Breast epithelium (tissue), 3 donors: ENCODE measurements at regions not wholly inside any gene's neighbourhood (a gene's known extent, or its start where the extent isn't known, plus 50 kb on each side); places are given as distances from the start of the nearest gene placed in this dataset.

Experiments used
- POLR2A ChIP-seq: fragments of 450-650 bp; IDR thresholded peaks from one replicate; pipeline ENCODE4 v1.6.1; 2016; ENCODE audit warnings: antibody characterized with exemption, mild to moderate bottlenecking, moderate library complexity
- POLR2AphosphoS5 ChIP-seq, 3 donors: sonication (generic); formaldehyde crosslinking; IDR thresholded peaks; one replicate each; pipeline ENCODE4 v1.6.1; 2017; ENCODE audit warnings: antibody characterized with exemption in 3 of 3
- TF ChIP-seq, protein P1 (sequence below), 3 donors: fragments of 450-650 bp; IDR thresholded peaks; one replicate each; pipeline ENCODE4 v1.5.1; 2016 to 2017; ENCODE audit warnings: antibody characterized with exemption in 3 of 3, mild to moderate bottlenecking in 3 of 3, moderate library complexity in 3 of 3

DNA sequence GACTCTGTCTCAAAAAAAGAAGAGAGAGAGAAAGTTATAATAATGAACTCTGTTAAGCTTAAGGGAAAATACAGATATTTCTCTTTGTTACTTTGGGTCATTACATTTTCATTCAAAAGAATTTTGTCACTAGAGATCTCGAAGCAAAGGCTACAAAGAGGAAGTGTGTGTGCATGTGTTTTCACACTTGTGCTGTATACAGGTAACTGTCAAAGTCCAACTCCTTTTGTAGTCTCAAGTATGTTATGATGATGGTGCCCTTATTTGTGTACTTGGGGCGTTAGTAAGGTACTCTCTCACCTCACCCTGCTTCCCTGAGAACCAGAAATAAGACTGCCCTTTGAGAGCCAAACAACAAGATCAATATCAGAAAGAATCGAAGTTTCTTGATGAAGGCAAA lies 152.9 kb upstream of the ZNF644 start:
- TF ChIP-seq, protein P1, sequence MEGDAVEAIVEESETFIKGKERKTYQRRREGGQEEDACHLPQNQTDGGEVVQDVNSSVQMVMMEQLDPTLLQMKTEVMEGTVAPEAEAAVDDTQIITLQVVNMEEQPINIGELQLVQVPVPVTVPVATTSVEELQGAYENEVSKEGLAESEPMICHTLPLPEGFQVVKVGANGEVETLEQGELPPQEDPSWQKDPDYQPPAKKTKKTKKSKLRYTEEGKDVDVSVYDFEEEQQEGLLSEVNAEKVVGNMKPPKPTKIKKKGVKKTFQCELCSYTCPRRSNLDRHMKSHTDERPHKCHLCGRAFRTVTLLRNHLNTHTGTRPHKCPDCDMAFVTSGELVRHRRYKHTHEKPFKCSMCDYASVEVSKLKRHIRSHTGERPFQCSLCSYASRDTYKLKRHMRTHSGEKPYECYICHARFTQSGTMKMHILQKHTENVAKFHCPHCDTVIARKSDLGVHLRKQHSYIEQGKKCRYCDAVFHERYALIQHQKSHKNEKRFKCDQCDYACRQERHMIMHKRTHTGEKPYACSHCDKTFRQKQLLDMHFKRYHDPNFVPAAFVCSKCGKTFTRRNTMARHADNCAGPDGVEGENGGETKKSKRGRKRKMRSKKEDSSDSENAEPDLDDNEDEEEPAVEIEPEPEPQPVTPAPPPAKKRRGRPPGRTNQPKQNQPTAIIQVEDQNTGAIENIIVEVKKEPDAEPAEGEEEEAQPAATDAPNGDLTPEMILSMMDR (IDR thresholded peaks at IDR 0.05), result no peak
- TF ChIP-seq POLR2AphosphoS5 (IDR thresholded peaks at IDR 0.05) (no peak), POLR2A (no peak)
